Heart right ventricle (tissue), 16 donors: ENCODE measurements at regions not wholly inside any gene's neighbourhood (a gene's known extent, or its start where the extent isn't known, plus 50 kb on each side); places are given as distances from the start of the nearest gene placed in this dataset.

ENCODE experiments used
- ATAC-seq, 8 donors: fragments of 200-7000 bp; cut with Tn5 transposase; one replicate each; pipeline ENCODE4 v1.9.1; 2020; ENCODE audit warnings: mild to moderate bottlenecking in 8 of 8, moderate library complexity in 8 of 8, moderate number of reproducible peaks in 1 of 8
- DNase-seq, 2 donors: peaks; one replicate each; pipeline ENCODE4 v3.0.0-alpha.2; 2020
- H3K27ac ChIP-seq, 10 donors: fragments of 200-600 bp; sonication (generic) in 2 of 10; one replicate each; pipeline versions ENCODE4 v1.5.0 to v1.8.0; 2020 to 2022; ENCODE audit warnings: mild to moderate bottlenecking in 3 of 10
- H3K27me3 ChIP-seq, 7 donors: fragments of 200-600 bp; one replicate each; pipeline ENCODE4 v1.8.0; 2021 to 2022; ENCODE audit warnings: mild to moderate bottlenecking in 2 of 7
- H3K36me3 ChIP-seq, 9 donors: fragments of 200-600 bp; sonication (generic) in 1 of 9; one replicate each; pipeline versions ENCODE4 v1.5.0 to v1.8.0; 2020 to 2022; ENCODE audit warnings: mild to moderate bottlenecking in 2 of 9
- H3K4me1 ChIP-seq, 9 donors: fragments of 200-600 bp; sonication (generic) in 1 of 9; one replicate each; pipeline versions ENCODE4 v1.5.0 to v1.8.0; 2020 to 2022; ENCODE audit warnings: mild to moderate bottlenecking in 4 of 9
- H3K4me3 ChIP-seq, 10 donors: fragments of 200-600 bp; sonication (generic) in 2 of 10; one replicate each; pipeline versions ENCODE4 v1.5.0 to v1.8.0; 2020 to 2022; ENCODE audit warnings: mild to moderate bottlenecking in 7 of 10, moderate library complexity in 2 of 10
- H3K9me3 ChIP-seq, 11 donors: fragments of 200-600 bp in 10 of 11; sonication (generic) in 2 of 11; one replicate each; pipeline versions ENCODE4 v1.5.0 to v1.8.0; 2013 to 2022; ENCODE audit warnings: mild to moderate bottlenecking in 2 of 11, control low read depth in 1 of 11, moderate library complexity in 1 of 11
- WGBS, 2 donors: extraction: QIAGEN DNeasy Blood & Tissue Kit; methylation state at CpG; one replicate each; pipeline ENCODE4 v1.1.7; 2013; ENCODE audit warnings: inconsistent platforms in 1 of 2; 5-methylcytosine and 5-hydroxymethylcytosine counted together
- intact Hi-C, 10 donors: fragments of 100-400 bp; cut with DNase I; formaldehyde crosslinking; loops; one replicate each; pipeline versions ENCODE4 v1.11.1 to v1.14.2; 2022
- TF ChIP-seq, protein P1 (sequence below), 9 donors: fragments of 200-600 bp; sonication (generic) in 2 of 9; IDR thresholded peaks; one replicate each; pipeline versions ENCODE4 v1.5.0 to v1.8.0; 2021 to 2022; ENCODE audit warnings: antibody characterized with exemption in 9 of 9, mild to moderate bottlenecking in 5 of 9, moderate library complexity in 1 of 9
- donor health status: Arrhythmogenic right ventricular cardiomyopathy.
- donor health status: ischemic (EF 13 %, LVEDD 7.1; RV severe dilation, severe dysfunction).
- donor health status: healthy with polysubstance abuse.
- donor health status: DM: no; HTN: yes; CAD: no.
- donor health status: DM: no; HTN: no; CAD: no.
- donor health status: ischemic (EF 25% LVEDD 6.9; RV normal size, moderate dysfunction).
- donor health status: ischemic (EF 25% LVEDD 5.7; RV mildly dilated, moderate dysfunction).
- donor health status: healthy.
- donor health status: DM: yes; HTN: yes; CAD: no.
- donor health status: Ischemic cardiomyopathy.
- donor health status: ischemic (EF 35%, LVEDD 5.7; RV mildly dilated, moderate dysfunction).
- donor health status: nonischemic (EF 11% LVEDD 7.7; RV severe dilation, severe dysfunction).
- donor health status: DM: yes; HTN: yes; CAD: no.
- donor health status: PGD.
- donor health status: ischemic (EF 29% LVEDD 5.4; RV normal size, mild dysfunction).
- donor health status: nonischemic (EF 23%, LVEDD 6.1; RV moderate dilation, normal function).

DNA sequence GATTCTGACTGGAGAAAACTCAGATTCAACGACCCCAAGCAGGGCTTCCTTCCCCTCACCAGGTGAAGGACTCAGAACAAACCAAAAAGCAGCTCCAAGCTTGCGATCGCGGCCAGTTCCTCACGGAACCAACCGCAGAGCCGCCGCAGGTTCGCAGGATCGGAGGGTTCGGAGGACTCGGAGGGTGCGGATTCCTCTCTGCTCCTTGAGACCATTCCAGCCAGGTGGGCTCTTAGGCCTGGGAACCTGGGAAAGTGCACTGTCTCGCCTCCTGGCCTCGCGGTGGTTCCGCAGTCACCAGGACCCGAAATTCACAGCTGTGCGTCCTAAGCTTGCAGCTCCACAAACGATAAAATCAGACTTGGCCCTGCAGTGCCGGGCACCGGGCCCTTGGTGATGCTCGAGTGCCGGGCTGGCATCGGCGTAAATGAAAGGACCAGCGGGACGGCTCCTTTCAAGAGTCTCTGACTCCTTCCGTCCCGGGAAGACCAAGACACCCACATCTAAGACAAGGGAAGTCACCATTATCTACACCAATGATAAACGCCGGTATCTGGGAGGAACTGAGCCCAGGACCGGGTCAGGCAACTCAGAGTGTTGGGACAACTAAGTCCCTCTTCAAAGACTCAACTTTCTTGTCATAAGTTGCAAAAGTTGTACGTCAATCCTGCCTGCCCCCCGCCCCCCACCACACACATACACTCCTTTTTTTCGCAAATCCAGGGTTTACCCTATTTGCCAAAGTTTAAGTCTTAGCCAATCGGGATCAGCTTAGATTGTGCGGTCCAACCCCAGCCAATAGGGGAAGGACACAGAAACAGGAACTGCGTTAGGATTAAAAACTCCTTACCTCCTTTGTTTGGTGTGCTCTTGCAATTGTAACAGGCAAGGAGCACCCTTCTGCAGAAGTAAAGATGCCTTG, 69.8 kb upstream of the PRSS16 start:
- 0% methylated on average over 39 of the region's 39 CpGs for WGBS, 2 donors
- ATAC-seq = peak; percentile 73 to 94 (median 86)
- Histone ChIP-seq H3K27me3 (peaks cover 0 to 16% (median 8%) of the 10 kb centered on the region in 7 donors), H3K36me3 (no peaks in the 10 kb centered on the region), H3K4me1 (peaks cover 0 to 20% (median 7%) of the 10 kb centered on the region in 9 donors), H3K4me3 (peak overlapping the region; percentile 73 to 100 (median 87)), H3K9me3 (no peaks in the 10 kb centered on the region), H3K27ac (peak overlapping the region in 9 of 10 donors; percentile 23 to 84 (median 61))
- DNase-seq = peak; percentile 62 to 65
- TF ChIP-seq, protein P1, sequence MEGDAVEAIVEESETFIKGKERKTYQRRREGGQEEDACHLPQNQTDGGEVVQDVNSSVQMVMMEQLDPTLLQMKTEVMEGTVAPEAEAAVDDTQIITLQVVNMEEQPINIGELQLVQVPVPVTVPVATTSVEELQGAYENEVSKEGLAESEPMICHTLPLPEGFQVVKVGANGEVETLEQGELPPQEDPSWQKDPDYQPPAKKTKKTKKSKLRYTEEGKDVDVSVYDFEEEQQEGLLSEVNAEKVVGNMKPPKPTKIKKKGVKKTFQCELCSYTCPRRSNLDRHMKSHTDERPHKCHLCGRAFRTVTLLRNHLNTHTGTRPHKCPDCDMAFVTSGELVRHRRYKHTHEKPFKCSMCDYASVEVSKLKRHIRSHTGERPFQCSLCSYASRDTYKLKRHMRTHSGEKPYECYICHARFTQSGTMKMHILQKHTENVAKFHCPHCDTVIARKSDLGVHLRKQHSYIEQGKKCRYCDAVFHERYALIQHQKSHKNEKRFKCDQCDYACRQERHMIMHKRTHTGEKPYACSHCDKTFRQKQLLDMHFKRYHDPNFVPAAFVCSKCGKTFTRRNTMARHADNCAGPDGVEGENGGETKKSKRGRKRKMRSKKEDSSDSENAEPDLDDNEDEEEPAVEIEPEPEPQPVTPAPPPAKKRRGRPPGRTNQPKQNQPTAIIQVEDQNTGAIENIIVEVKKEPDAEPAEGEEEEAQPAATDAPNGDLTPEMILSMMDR (IDR thresholded peaks at IDR 0.05) = peak in 7 of 9 donors; percentile 19 to 62 (median 48)
- intact Hi-C loops = loop anchor here in 7 of 10 donors (2.0 to 10.0 kb wide), 7 partner anchors 297 to 720 kb away; partner anchors contain the start of gene ZNF184 (in 1 of the 7)

- TF ChIP-seq, protein P1 (IDR thresholded peaks at IDR 0.05) = no peak
- no peak for DNase-seq
- H3K27ac ChIP-seq = peak overlapping the region in 7 of 10 donors; percentile 50 to 84 (median 61)
These were observed 69.1 kb upstream of the PRSS16 start for GRCh38 chr6:27178407-27178730.

GRCh38 chr6:27178860-27179259, 68.6 kb upstream of the PRSS16 start:
- peaks cover 0 to 20% (median 7%) of the 10 kb centered on the region in 9 donors for H3K4me1 ChIP-seq
- intact Hi-C loops = loop anchor here in 7 of 10 donors (5.0 to 10.0 kb wide), 6 partner anchors 296 to 718 kb away; partner anchors contain the start of gene ZNF184 (in 1 of the 7)
- H3K27ac ChIP-seq = no peak overlapping the region
- TF ChIP-seq, protein P1 (IDR thresholded peaks at IDR 0.05) = no peak
- no peaks in the 10 kb centered on the region for H3K9me3 ChIP-seq
- H3K4me3 ChIP-seq = peak overlapping the region in 9 of 10 donors; percentile 73 to 100 (median 86)
- peaks cover 0 to 24% (median 8%) of the 10 kb centered on the region in 7 donors for H3K27me3 ChIP-seq
- 29 to 49% methylated on average over 14 to 15 of the region's 15 CpGs for WGBS, 2 donors
- DNase-seq (no peak), ATAC-seq (no peak)
- no peaks in the 10 kb centered on the region for H3K36me3 ChIP-seq

More at GRCh38 chr6:27178407-27178730, 69.1 kb upstream of the PRSS16 start:
- peaks cover 0 to 20% (median 7%) of the 10 kb centered on the region in 9 donors for H3K4me1 ChIP-seq
- WGBS, 2 donors = 1 to 6% methylated on average over 21 of the region's 21 CpGs
- peak in 4 of 8 donors; percentile 5 to 27 (median 18) for ATAC-seq
- no peaks in the 10 kb centered on the region for H3K9me3 ChIP-seq
- H3K36me3 ChIP-seq = no peaks in the 10 kb centered on the region
- intact Hi-C loops = loop anchor here in 7 of 10 donors (5.0 to 10.0 kb wide), 6 partner anchors 296 to 719 kb away; partner anchors contain the start of gene ZNF184 (in 1 of the 7)
- H3K4me3 ChIP-seq = peak overlapping the region; percentile 73 to 100 (median 87)
- peaks cover 0 to 19% (median 8%) of the 10 kb centered on the region in 7 donors for H3K27me3 ChIP-seq
